GM19035 (cell line): ENCODE measurements at regions not wholly inside any gene's neighbourhood (a gene's known extent, or its start where the extent isn't known, plus 50 kb on each side); places are given as distances from the start of the nearest gene placed in this dataset.

Source experiments
- ATAC-seq: cut with Tn5 transposase; IDR thresholded peaks from one replicate; pipeline ENCODE4 v1.9.1; 2021; ENCODE audit not compliant: unreplicated experiment

DNA sequence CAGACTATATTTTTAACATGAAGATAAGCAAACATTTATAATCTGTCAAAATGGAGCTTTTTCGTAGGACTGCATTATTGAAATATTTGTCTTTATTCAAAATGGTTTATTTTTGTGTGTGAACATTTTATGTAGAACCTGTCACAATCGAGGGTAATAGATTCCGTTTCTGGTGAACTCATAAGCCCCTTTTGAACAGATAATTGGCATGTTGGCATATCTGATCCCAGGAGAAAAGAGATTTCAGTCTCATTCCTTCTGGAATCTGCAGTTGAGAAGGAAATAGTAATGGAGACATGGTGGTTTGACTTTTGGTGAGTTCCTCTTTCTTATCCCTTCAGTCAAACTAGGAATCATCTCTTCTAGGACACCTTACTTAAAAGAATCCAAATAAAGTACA, 427.9 kb upstream of the B3GALT2 start:
- no peak for ATAC-seq

- no peak for ATAC-seq
Observed at GRCh38 chr1:193613041-193613440, 426.6 kb upstream of the B3GALT2 start.

DNA sequence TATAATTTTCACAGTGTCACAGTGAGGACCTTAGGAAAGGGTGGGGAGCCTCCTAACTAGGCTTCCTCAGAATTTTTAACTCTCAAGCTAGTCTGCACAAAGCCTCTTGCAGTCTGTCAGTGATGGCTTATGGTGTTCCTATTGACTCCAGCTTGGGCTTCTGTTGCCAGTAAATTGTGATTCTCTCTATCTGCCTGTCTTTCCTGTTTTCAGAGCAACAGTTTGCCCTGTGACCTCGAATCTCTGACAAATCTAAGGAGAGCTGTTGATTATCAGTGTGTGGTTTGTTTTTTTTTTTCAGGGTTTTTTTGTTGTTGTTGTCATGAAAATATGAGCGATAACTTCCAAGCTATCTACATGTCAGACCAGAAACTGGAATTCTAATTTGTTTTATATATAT, 423.2 kb upstream of the B3GALT2 start:
- no peak for ATAC-seq

DNA sequence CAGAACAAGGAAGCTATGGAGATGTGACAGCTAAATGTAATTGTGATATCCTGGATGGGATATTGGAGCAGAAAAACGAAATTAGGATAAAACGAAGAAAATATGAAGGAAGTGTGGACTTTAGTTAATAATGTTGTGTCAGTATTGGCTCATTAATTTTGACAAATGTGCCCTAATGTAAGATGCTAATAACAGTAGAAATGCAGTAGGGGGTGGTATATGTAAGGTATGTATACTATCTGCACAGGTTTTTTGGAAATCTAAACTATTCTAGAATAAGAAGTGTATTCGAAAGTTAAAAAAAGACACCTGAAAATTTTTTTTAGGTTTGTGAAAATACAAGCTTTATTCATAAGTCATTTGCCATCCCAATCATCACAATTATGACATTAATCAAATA, 421.4 kb upstream of the B3GALT2 start:
- no peak for ATAC-seq

DNA sequence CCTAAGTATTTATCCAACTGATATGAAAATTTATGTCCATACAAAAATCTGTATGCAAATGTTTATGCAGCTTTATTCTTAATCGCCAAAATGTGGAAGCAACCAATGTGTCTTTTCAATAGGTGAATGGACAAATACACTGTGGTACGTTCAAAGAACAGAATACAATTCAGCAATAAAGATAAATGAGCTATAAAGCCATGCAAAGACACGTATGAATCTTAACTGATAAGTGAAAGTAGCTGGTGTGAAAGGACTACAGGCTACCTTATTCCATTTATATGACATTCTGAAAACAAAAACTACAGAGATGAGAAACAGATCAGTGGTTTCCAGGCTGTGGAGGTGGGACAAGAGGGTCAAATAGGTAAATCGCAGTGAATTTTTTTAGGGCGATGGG, 419.6 kb upstream of the B3GALT2 start:
- no peak for ATAC-seq

GRCh38 chr1:193602705-193603104, 416.3 kb upstream of the B3GALT2 start:
- no peak for ATAC-seq

- no peak for ATAC-seq
Observed at GRCh38 chr1:193593147-193593885, 406.9 kb upstream of the B3GALT2 start.

DNA sequence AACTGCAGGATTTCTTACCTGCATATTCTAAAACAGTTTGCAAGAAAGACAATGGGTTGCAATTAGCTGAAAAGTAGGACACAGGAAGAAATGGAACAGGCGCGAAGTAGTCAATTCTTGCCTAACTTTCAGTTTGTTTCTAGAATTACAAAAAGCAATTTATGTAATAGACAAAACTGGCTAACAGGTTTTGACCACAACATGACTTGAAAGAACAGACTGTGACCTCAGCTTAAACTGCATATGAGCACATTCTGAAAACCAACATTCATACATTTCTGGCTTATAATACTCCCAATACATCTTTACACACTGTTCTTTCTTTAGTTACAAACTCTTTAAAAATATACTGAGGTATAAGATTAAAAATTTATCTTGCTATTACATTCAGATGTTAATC, 405.9 kb upstream of the B3GALT2 start:
- ATAC-seq = peak; percentile 57

- ATAC-seq = no peak
Observed at GRCh38 chr1:193590102-193590501, 403.7 kb upstream of the B3GALT2 start.

DNA sequence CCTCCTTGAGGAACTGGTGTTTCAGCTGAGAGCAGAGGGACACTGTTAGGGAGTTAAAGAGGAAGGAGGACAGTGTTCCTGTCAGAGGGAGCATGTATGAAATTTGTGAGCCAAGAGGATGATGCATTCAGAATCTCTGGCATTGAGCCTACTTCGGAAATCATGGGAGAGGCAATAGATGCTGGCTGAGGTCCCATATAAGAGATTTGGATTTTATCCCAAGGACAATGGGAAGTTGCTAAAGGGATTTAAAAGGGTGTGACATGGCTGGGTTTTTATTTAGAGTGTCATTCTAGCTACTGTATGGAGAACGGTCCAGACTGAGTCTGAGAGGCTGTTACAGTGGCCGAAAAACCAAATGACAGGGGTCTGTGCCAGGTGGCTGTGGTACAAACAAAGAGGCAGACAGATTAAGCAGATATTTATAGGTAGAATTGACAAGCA, 403.2 kb upstream of the B3GALT2 start:
- ATAC-seq = no peak

DNA sequence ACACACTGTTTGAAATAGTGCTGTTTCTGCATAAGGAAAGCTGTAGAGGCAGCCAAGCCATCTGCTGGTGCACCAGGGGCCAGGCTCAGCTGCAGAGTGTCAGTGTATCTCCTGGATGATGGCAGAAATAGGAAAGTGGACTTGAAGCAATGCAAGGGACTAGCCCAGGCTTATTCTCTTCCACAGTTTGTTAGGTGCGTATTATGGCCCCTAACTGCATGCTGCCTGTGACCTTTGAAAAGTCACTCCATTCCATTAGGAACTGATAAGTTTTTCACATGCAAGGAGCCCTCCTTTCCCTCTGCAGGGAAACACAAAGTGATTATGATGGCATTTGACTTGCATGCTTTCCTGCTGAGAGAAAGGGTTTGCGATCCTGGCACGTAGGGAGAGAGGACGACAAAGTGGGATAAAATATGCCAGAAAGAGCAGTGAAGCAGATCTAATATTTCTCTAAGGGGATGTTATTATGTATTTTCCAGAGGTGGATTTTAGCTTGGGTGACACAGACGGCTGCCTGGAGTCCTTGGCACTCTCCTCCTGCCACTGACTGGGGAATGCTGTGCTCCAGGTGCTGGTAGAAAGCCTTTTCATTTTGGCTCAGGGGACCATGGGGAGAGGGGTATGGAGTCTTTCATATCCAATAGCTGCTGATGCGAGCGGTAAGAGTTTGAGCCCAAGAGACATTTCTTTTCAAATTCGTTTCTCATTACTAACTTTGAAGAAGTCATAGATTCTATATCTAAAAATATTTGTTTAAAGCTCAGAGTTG, 402.1 kb upstream of the B3GALT2 start:
- ATAC-seq = no peak

- ATAC-seq = no peak
Observed at GRCh38 chr1:193584731-193585239, 398.4 kb upstream of the B3GALT2 start.

- no peak for ATAC-seq
Observed at GRCh38 chr1:193581341-193581740, 394.9 kb upstream of the B3GALT2 start.

- ATAC-seq = no peak
Observed at GRCh38 chr1:193580419-193580818, 394.0 kb upstream of the B3GALT2 start.

GRCh38 chr1:193579323-193579722, 392.9 kb upstream of the B3GALT2 start:
- no peak for ATAC-seq

GRCh38 chr1:193574913-193575312, 388.5 kb upstream of the B3GALT2 start:
- ATAC-seq = no peak

GRCh38 chr1:193569983-193570269, 383.5 kb upstream of the B3GALT2 start:
- ATAC-seq = no peak

DNA sequence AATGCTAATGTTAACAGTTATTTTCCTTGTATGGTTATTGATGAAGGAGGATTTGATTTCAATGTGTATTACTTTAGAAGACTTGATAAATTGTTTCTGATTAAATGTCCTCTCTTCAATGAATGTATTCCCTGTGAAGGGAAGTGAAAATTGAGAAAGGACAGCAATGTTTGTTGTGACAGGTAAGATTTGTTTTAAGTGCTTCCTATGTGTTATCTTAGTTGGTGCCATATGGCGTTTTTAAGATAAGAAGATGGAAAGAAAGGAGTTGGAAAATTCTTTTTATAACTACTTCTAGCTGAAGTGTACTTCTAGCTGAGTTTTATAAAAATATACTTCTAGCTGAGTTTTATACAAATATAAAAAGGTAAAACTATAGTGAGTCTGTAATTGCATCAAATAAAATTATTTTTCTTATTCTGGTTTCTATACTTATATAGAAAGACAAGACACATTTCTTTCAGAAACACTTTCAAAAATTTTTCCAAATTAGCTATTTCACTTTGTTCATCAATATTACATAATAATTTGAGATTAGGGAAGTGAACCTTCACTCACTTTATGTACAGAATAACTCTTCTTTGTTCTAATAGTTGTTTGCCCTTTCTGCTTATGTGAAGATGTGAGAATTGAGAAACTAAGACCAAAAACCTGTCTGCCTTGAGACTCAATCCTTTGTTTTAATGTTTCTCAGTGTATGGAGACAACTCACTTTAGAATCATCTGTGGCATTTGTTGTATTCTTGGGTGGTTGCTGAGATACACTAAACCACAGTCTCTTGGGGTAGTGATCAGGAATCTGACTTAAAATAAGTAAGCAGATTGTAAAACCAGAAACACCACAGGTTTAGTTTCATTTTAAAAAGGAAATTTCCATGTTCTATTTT, 382.9 kb upstream of the B3GALT2 start:
- ATAC-seq = peak; percentile 52

GRCh38 chr1:193568512-193568911, 382.1 kb upstream of the B3GALT2 start:
- no peak for ATAC-seq

DNA sequence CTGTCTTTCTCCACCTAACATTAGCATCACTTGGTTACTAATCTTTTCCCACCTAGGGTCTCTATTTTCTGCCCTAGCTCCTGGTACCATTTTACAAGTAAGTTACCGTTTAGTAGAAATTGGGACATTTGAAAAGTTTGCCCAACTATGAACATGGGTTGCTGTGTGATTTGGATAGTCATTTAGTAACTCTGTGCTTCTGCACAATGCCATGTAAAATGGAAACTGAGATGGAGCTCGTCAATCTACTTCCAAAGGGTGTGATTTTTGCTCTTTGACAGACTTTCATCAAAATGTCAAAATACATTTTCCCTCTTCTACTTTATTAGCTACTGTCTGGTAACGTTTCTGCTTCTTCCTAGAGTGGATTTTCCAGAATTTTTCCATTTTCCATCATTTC, 381.5 kb upstream of the B3GALT2 start:
- ATAC-seq = no peak

GRCh38 chr1:193566735-193567134, 380.3 kb upstream of the B3GALT2 start:
- no peak for ATAC-seq
